ENCODE measurements at regions not wholly inside any gene's neighbourhood (a gene's known extent, or its start where the extent isn't known, plus 50 kb on each side); places are given as distances from the start of the nearest gene placed in this dataset.

DNA sequence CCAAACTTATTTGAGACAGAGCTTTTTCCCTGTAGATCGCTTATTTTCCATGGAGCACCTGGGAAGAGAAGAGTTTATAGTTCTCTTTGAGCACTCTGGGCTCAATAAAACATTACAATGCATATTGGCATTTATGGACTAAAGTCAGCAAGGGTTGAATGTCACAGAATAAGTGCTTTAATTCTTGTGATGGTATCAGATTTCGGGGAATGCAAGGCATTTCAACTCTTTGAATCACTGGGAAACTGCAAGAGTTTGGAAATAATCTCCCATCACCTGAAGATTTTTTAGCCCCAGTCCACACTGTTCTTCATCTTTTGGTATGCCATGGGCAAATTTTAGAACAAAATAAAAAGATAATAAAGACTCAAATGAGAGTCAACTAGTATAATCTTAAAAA lies 111.5 kb upstream of the WDFY3 start:
- Mint-ChIP-seq H3K27ac (ENCODE audit: unreplicated experiment) (no peak overlapping the region), H3K9me3 (ENCODE audit: unreplicated experiment) (no peaks in the 10 kb centered on the region), H3K36me3 (ENCODE audit: low read depth, unreplicated experiment) (no peaks in the 10 kb centered on the region), H3K4me3 (ENCODE audit: unreplicated experiment) (no peak overlapping the region), H3K27me3 (ENCODE audit: low read depth, unreplicated experiment) (no peaks in the 10 kb centered on the region), H3K4me1 (ENCODE audit: low read depth, unreplicated experiment) (peaks cover 3% of the 10 kb centered on the region)
- no peak overlapping the region for H3K9ac ChIP-seq (ENCODE audit: low read length)
- no peak overlapping the region for H2AFZ ChIP-seq (ENCODE audit: low read depth, low read length)
- H3K27ac ChIP-seq (ENCODE audit: low read depth, low read length): no peak overlapping the region
- TF ChIP-seq, protein P1, sequence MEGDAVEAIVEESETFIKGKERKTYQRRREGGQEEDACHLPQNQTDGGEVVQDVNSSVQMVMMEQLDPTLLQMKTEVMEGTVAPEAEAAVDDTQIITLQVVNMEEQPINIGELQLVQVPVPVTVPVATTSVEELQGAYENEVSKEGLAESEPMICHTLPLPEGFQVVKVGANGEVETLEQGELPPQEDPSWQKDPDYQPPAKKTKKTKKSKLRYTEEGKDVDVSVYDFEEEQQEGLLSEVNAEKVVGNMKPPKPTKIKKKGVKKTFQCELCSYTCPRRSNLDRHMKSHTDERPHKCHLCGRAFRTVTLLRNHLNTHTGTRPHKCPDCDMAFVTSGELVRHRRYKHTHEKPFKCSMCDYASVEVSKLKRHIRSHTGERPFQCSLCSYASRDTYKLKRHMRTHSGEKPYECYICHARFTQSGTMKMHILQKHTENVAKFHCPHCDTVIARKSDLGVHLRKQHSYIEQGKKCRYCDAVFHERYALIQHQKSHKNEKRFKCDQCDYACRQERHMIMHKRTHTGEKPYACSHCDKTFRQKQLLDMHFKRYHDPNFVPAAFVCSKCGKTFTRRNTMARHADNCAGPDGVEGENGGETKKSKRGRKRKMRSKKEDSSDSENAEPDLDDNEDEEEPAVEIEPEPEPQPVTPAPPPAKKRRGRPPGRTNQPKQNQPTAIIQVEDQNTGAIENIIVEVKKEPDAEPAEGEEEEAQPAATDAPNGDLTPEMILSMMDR (IDR thresholded peaks at IDR 0.05; ENCODE audit: insufficient read depth, low read depth, low read length): no peak
- no peak for TF ChIP-seq EZH2 (IDR thresholded peaks at IDR 0.05; ENCODE audit: insufficient read depth, low read length)
- H3K4me3 ChIP-seq (ENCODE audit: insufficient read depth, low read depth, low read length): no peak overlapping the region
- no peaks in the 10 kb centered on the region for H4K20me1 ChIP-seq (ENCODE audit: insufficient read depth, low read length)
- no peaks in the 10 kb centered on the region for H3K4me1 ChIP-seq (ENCODE audit: insufficient read depth, low read length)
- no peak for DNase-seq (ENCODE audit: low read depth)
- H3K79me2 ChIP-seq (ENCODE audit: insufficient read depth, low read length): no peaks in the 10 kb centered on the region
- H3K9me3 ChIP-seq (ENCODE audit: insufficient read depth, low read depth, low read length): no peaks in the 10 kb centered on the region
- no peaks in the 10 kb centered on the region for H3K27me3 ChIP-seq (ENCODE audit: insufficient read depth, low read length)
- no peak overlapping the region for H3K4me2 ChIP-seq (ENCODE audit: low read length)
- no peaks in the 10 kb centered on the region for H3K36me3 ChIP-seq (ENCODE audit: insufficient read depth, low read length)
- no peak for FAIRE-seq

DNA sequence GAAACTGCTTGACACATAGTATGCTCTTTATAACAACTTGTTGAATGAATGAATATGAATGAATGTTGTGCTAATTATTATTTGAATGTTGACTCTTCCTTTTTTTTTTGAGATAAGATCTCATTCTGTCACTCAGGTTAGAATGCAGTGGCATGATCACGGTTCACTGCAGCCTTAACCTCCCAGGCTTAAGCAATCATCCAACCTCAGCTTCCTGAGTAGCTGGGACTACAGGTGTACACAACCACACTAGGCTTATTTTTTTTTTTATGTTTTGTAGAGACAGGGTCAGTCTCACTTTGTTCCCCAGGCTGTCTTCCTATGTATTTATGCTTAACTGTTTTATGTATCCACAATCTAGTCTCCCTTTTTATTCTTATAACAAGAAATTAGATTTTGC lies 114.7 kb upstream of the WDFY3 start:
- no peak overlapping the region for H3K4me3 Mint-ChIP-seq (ENCODE audit: unreplicated experiment)
- H3K36me3 Mint-ChIP-seq (ENCODE audit: low read depth, unreplicated experiment): no peaks in the 10 kb centered on the region
- peaks cover 11% of the 10 kb centered on the region for H3K4me1 Mint-ChIP-seq (ENCODE audit: low read depth, unreplicated experiment)
- no peak overlapping the region for H3K27ac Mint-ChIP-seq (ENCODE audit: unreplicated experiment)
- H3K27ac ChIP-seq (ENCODE audit: low read depth, low read length): no peak overlapping the region
- TF ChIP-seq, protein P1 (IDR thresholded peaks at IDR 0.05; ENCODE audit: insufficient read depth, low read depth, low read length): no peak
- no peak for TF ChIP-seq EZH2 (IDR thresholded peaks at IDR 0.05; ENCODE audit: insufficient read depth, low read length)
- no peak overlapping the region for H3K4me2 ChIP-seq (ENCODE audit: low read length)
- DNase-seq (ENCODE audit: low read depth): no peak
- no peak overlapping the region for H3K4me3 ChIP-seq (ENCODE audit: insufficient read depth, low read depth, low read length)
- no peaks in the 10 kb centered on the region for H3K27me3 Mint-ChIP-seq (ENCODE audit: low read depth, unreplicated experiment)
- no peak overlapping the region for H2AFZ ChIP-seq (ENCODE audit: low read depth, low read length)
- H4K20me1 ChIP-seq (ENCODE audit: insufficient read depth, low read length): no peaks in the 10 kb centered on the region
- no peaks in the 10 kb centered on the region for H3K27me3 ChIP-seq (ENCODE audit: insufficient read depth, low read length)
- H3K9ac ChIP-seq (ENCODE audit: low read length): no peak overlapping the region
- H3K9me3 Mint-ChIP-seq (ENCODE audit: unreplicated experiment): no peaks in the 10 kb centered on the region
- no peaks in the 10 kb centered on the region for H3K9me3 ChIP-seq (ENCODE audit: insufficient read depth, low read depth, low read length)
- no peaks in the 10 kb centered on the region for H3K36me3 ChIP-seq (ENCODE audit: insufficient read depth, low read length)
- no peaks in the 10 kb centered on the region for H3K4me1 ChIP-seq (ENCODE audit: insufficient read depth, low read length)
- H3K79me2 ChIP-seq (ENCODE audit: insufficient read depth, low read length): no peaks in the 10 kb centered on the region
- no peak for FAIRE-seq

DNA sequence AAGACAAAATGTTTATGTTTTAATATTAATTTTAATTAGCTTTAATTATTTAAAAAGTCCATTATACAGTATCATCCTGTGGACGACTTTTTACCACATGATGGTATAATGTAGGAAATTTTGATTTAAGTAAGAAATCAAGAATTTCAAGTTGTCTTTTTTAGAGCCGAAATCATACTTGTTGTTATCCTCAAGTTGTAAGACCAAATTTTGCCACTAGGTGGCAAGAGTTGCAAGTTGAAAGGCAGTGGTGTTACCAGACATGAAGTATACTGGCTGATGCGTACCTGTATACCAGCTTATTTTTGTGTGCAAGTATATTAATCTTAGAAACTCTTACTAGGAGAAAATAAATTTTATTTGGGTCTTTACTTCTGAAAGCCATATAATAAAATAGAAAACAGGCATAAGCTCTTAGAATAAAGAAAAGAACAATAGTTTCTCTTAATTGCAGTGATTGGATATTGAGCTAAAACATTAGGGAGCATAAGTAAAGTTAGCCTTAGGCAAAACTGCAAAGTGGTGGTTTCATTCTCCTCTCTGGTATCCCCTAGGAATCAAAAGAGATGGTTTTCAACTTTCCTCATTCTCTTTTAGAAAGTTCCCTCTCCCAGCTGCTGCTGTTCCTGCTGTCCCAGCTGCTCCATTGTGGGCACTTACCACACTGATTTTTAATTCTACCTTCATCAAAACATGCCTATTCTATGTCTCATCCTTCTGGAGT lies 118.0 kb upstream of the WDFY3 start:
- no peaks in the 10 kb centered on the region for H3K36me3 ChIP-seq (ENCODE audit: insufficient read depth, low read length)
- H3K79me2 ChIP-seq (ENCODE audit: insufficient read depth, low read length): no peaks in the 10 kb centered on the region
- no peak overlapping the region for H3K4me3 ChIP-seq (ENCODE audit: insufficient read depth, low read depth, low read length)
- DNase-seq (ENCODE audit: low read depth) (peak; percentile 50), FAIRE-seq (no peak)
- no peaks in the 10 kb centered on the region for H3K27me3 ChIP-seq (ENCODE audit: insufficient read depth, low read length)
- peaks cover 8% of the 10 kb centered on the region for H3K4me1 Mint-ChIP-seq (ENCODE audit: low read depth, unreplicated experiment)
- no peaks in the 10 kb centered on the region for H3K27me3 Mint-ChIP-seq (ENCODE audit: low read depth, unreplicated experiment)
- no peak overlapping the region for H3K27ac Mint-ChIP-seq (ENCODE audit: unreplicated experiment)
- TF ChIP-seq EZH2 (IDR thresholded peaks at IDR 0.05; ENCODE audit: insufficient read depth, low read length): no peak
- TF ChIP-seq, protein P1 (IDR thresholded peaks at IDR 0.05; ENCODE audit: insufficient read depth, low read depth, low read length): peak; percentile 87
- no peak overlapping the region for H3K27ac ChIP-seq (ENCODE audit: low read depth, low read length)
- no peak overlapping the region for H3K9ac ChIP-seq (ENCODE audit: low read length)
- no peaks in the 10 kb centered on the region for H3K36me3 Mint-ChIP-seq (ENCODE audit: low read depth, unreplicated experiment)
- H3K9me3 ChIP-seq (ENCODE audit: insufficient read depth, low read depth, low read length): no peaks in the 10 kb centered on the region
- H3K4me3 Mint-ChIP-seq (ENCODE audit: unreplicated experiment): no peak overlapping the region
- no peak overlapping the region for H3K4me2 ChIP-seq (ENCODE audit: low read length)
- H4K20me1 ChIP-seq (ENCODE audit: insufficient read depth, low read length): no peaks in the 10 kb centered on the region
- H3K9me3 Mint-ChIP-seq (ENCODE audit: unreplicated experiment): peaks cover 3% of the 10 kb centered on the region
- H3K4me1 ChIP-seq (ENCODE audit: insufficient read depth, low read length): no peaks in the 10 kb centered on the region
- H2AFZ ChIP-seq (ENCODE audit: low read depth, low read length): no peak overlapping the region
